PC-3 (cell line): ENCODE measurements at regions not wholly inside any gene's neighbourhood (a gene's known extent, or its start where the extent isn't known, plus 50 kb on each side); places are given as distances from the start of the nearest gene placed in this dataset.

Experiments used
- ATAC-seq: fragments of 200-7000 bp; cut with Tn5 transposase; 2 replicates; pipeline ENCODE4 v1.9.1; 2020; ENCODE audit warnings: mild to moderate bottlenecking, moderate library complexity
- BruUV-seq: library from RNA; stranded (reverse); fragments of 400-500 nt; replicated peaks from 2 replicates; lab custom pipeline; 2021; lab: Mats Ljungman, UMichigan
- CTCF ChIA-PET: fragments of 300-600 bp; sonication (Branson Sonifier 250); formaldehyde crosslinking; loops from one replicate; lab custom pipeline; 2022; ENCODE audit warnings: antibody characterized with exemption; lab: Charles Lee
- POLR2A ChIA-PET: fragments of 300-600 bp; sonication (Branson Sonifier 250); formaldehyde crosslinking; loops from one replicate; lab custom pipeline; 2022; ENCODE audit warnings: antibody characterized with exemption; ENCODE audit not compliant: unreplicated experiment; lab: Charles Lee
- DNase-seq: peaks from one replicate; pipeline ENCODE4 v3.0.0-alpha.2; 2015
- H2AFZ ChIP-seq: fragments of 300-600 bp; sonication (generic); 2 replicates; pipeline ENCODE4 v1.6.0; 2016; ENCODE audit warnings: antibody characterized with exemption, low read length
- H3F3A ChIP-seq: fragments of 300-600 bp; sonication (generic); one replicate; pipeline ENCODE4 v1.6.0; 2017; ENCODE audit warnings: antibody characterized with exemption, low read length, control low read depth, mild to moderate bottlenecking; ENCODE audit not compliant: unreplicated experiment
- H3K27ac ChIP-seq: fragments of 300-600 bp; sonication (generic); 2 replicates; pipeline ENCODE4 v1.5.1; 2016; ENCODE audit warnings: mild to moderate bottlenecking, low read length
- H3K27me3 ChIP-seq: fragments of 300-600 bp; sonication (generic); 2 replicates; pipeline ENCODE4 v1.6.1; 2016; ENCODE audit warnings: low read length, mixed read lengths
- H3K36me3 ChIP-seq: fragments of 300-600 bp; sonication (generic); 2 replicates; pipeline ENCODE4 v1.6.1; 2016; ENCODE audit warnings: low read depth, mixed run types, low read length, mixed read lengths
- H3K4me1 ChIP-seq: fragments of 300-600 bp; sonication (generic); 2 replicates; pipeline ENCODE4 v1.5.1; 2016; ENCODE audit warnings: low read length; ENCODE audit not compliant: insufficient read depth
- H3K4me2 ChIP-seq: fragments of 300-600 bp; sonication (generic); 2 replicates; pipeline ENCODE4 v1.6.0; 2016; ENCODE audit warnings: low read length
- H3K4me3 ChIP-seq: fragments of 300-600 bp; sonication (generic); 2 replicates; pipeline ENCODE4 v1.5.1; 2016; ENCODE audit warnings: mild to moderate bottlenecking, low read length, mixed read lengths
- H3K79me2 ChIP-seq: fragments of 300-600 bp; sonication (generic); 2 replicates; pipeline ENCODE4 v1.6.1; 2017; ENCODE audit warnings: low read length, mixed read lengths
- H3K9ac ChIP-seq: fragments of 300-600 bp; sonication (generic); 2 replicates; pipeline ENCODE4 v1.6.0; 2016; ENCODE audit warnings: mild to moderate bottlenecking, low read length
- H3K9me2 ChIP-seq: fragments of 300-600 bp; sonication (generic); replicated peaks from 2 replicates; pipeline ENCODE4 v1.6.1; 2016; ENCODE audit warnings: mixed run types, low read length, mixed read lengths
- H3K9me3 ChIP-seq: fragments of 300-600 bp; sonication (generic); 2 replicates; pipeline ENCODE4 v1.6.1; 2016; ENCODE audit warnings: low read length, mixed read lengths
- H4K20me1 ChIP-seq: fragments of 300-600 bp; sonication (generic); 2 replicates; pipeline ENCODE4 v1.6.1; 2016; ENCODE audit warnings: low read length, mixed read lengths
- CTCF ChIP-seq: fragments of 300-600 bp; sonication (generic); conservative IDR thresholded peaks from 2 replicates; pipeline ENCODE4 v1.5.1; 2017; ENCODE audit warnings: antibody characterized with exemption, low read depth, mild to moderate bottlenecking, low read length
- EZH2 ChIP-seq: fragments of 300-600 bp; sonication (generic); IDR thresholded peaks from one replicate; pipeline ENCODE4 v1.6.1; 2017; ENCODE audit warnings: antibody characterized with exemption, mild to moderate bottlenecking, low read length; ENCODE audit not compliant: unreplicated experiment
- EZH2phosphoT487 ChIP-seq: fragments of 300-600 bp; sonication (generic); IDR thresholded peaks from 2 replicates; pipeline ENCODE4 v1.6.1; 2018; ENCODE audit warnings: mild to moderate bottlenecking, antibody characterized with exemption, low read length, borderline replicate concordance
- intact Hi-C: fragments of 100-400 bp; cut with micrococcal nuclease; formaldehyde crosslinking; loops from 2 replicates; pipeline ENCODE4 v1.9.0; 2023

GRCh38 chr20:59446376-59446775 lies 146.0 kb downstream of the EDN3 start:
- H3K27me3 ChIP-seq: peaks cover 91% of the 10 kb centered on the region
- no peaks in the 10 kb centered on the region for H4K20me1 ChIP-seq
- BruUV-seq: no TSS peak
- ATAC-seq (no peak), DNase-seq (no peak)
- H3K4me2 ChIP-seq: no peak overlapping the region
- no peak overlapping the region for H3K9ac ChIP-seq
- TF ChIP-seq EZH2phosphoT487 (no peak), EZH2 (no peak), CTCF (no peak)
- H3K9me3 ChIP-seq: no peaks in the 10 kb centered on the region
- ChIA-PET POLR2A (no interaction called here), CTCF (no interaction called here)
- no peaks in the 10 kb centered on the region for H3K9me2 ChIP-seq
- intact Hi-C loops: no loop called here
- H3F3A ChIP-seq: no peaks in the 10 kb centered on the region
- no peak overlapping the region for H3K4me3 ChIP-seq
- no peak overlapping the region for H3K27ac ChIP-seq
- H2AFZ ChIP-seq: no peak overlapping the region
- H3K36me3 ChIP-seq: no peaks in the 10 kb centered on the region
- no peaks in the 10 kb centered on the region for H3K79me2 ChIP-seq
- H3K4me1 ChIP-seq: no peaks in the 10 kb centered on the region

GRCh38 chr20:59448196-59448595 lies 147.8 kb downstream of the EDN3 start:
- Histone ChIP-seq H3K36me3 (no peaks in the 10 kb centered on the region), H3K9me2 (no peaks in the 10 kb centered on the region), H3F3A (no peaks in the 10 kb centered on the region), H3K4me1 (no peaks in the 10 kb centered on the region), H3K4me3 (no peak overlapping the region), H4K20me1 (no peaks in the 10 kb centered on the region), H3K9me3 (no peaks in the 10 kb centered on the region), H2AFZ (no peak overlapping the region), H3K4me2 (no peak overlapping the region), H3K27ac (no peak overlapping the region), H3K27me3 (peaks cover 98% of the 10 kb centered on the region), H3K9ac (no peak overlapping the region), H3K79me2 (no peaks in the 10 kb centered on the region)
- ChIA-PET CTCF (interaction anchor here (0.6 to 1.1 kb wide), 2 partner anchors 48 to 208 kb away, joined by 3 to 4 read pairs; no protein-coding TSS in a partner anchor), POLR2A (no interaction called here)
- TF ChIP-seq EZH2: no peak
- TF ChIP-seq EZH2phosphoT487: no peak
- no peak for TF ChIP-seq CTCF
- no peak for DNase-seq
- intact Hi-C loops: no loop called here
- ATAC-seq: no peak
- BruUV-seq: no TSS peak

- CTCF ChIA-PET: no interaction called here
- no peaks in the 10 kb centered on the region for H3K36me3 ChIP-seq
- no peaks in the 10 kb centered on the region for H4K20me1 ChIP-seq
- no peak overlapping the region for H3K4me2 ChIP-seq
- H3K9me2 ChIP-seq: no peaks in the 10 kb centered on the region
- no peaks in the 10 kb centered on the region for H3K4me1 ChIP-seq
- H3K9ac ChIP-seq: no peak overlapping the region
- ATAC-seq: no peak
- DNase-seq: no peak
- H3K9me3 ChIP-seq: no peaks in the 10 kb centered on the region
- intact Hi-C loops: no loop called here
- H3K4me3 ChIP-seq: no peak overlapping the region
- no peak overlapping the region for H2AFZ ChIP-seq
- H3K79me2 ChIP-seq: no peaks in the 10 kb centered on the region
- H3K27me3 ChIP-seq: peaks cover 92% of the 10 kb centered on the region
- no peak overlapping the region for H3K27ac ChIP-seq
- POLR2A ChIA-PET: no interaction called here
- H3F3A ChIP-seq: no peaks in the 10 kb centered on the region
- TF ChIP-seq EZH2phosphoT487: no peak
- no peak for TF ChIP-seq EZH2
- no TSS peak for BruUV-seq
These were observed 148.5 kb downstream of the EDN3 start for GRCh38 chr20:59448851-59449444.
